Nucleus accumbens (tissue), 56 donors: ENCODE measurements at regions not wholly inside any gene's neighbourhood (a gene's known extent, or its start where the extent isn't known, plus 50 kb on each side); places are given as distances from the start of the nearest gene placed in this dataset.

Experiments
- DNase-seq, 56 donors: peaks; one replicate each; lab custom pipeline; 2025; lab: John Stamatoyannopoulos, UW

DNA sequence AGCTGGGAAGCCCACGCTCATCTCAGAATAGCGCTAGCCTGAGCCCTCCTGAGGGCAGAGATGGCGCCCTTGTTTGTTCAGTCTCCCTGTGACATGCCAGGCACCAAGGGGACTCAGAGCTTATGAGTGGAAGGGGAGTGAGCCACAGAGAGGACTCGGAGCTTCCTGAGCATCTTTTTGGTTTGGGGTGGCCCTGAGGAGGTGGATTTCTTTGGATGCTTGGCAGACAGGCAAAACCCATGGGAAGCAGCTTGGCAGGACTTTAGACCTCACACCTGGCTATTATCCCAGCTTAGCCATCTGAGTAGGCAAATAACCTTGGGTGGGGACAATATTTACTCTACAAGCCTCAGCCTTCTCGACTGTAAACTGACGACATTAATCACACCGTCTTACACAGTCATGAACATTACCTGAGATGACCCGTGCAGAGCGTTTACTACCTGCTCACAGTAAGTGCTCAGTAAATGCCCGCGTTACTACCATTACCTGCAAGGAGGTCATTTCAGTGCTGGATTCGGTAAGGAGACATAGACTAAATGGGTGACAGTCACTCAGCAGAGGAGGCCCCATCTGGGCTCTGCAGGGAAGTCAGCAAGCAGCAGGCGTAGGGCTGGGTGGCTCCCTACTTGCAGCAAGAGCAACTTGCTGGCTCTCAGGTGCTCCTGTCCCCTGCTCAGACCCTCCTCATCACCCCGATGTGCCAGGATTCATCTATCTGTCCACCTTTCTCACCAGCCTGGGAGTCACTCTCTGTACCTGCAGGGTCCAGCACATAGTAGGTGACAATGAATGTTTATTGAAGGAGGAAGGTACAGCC lies 54.9 kb downstream of the KLHDC7A start:
- DNase-seq = no peak

DNA sequence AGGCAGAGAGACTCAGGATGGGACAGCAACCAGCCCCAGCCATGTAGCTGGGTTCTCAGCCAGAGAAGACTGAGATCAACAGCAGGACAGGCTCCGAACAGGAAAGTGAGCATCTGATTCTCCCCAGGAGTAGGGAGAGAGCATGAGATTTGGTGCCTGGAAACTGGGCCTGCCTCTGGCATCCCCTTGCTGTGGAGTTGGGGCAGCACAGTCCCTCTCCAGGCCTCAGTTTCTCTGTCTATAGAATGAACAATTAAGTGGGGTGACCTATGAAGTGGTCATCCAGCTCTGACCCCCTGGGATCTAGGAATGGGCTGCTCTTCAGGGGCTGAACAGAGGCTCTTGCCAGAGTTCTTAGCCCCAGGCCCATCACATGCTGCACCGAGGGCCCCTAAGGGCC lies 55.6 kb downstream of the KLHDC7A start:
- no peak for DNase-seq

DNA sequence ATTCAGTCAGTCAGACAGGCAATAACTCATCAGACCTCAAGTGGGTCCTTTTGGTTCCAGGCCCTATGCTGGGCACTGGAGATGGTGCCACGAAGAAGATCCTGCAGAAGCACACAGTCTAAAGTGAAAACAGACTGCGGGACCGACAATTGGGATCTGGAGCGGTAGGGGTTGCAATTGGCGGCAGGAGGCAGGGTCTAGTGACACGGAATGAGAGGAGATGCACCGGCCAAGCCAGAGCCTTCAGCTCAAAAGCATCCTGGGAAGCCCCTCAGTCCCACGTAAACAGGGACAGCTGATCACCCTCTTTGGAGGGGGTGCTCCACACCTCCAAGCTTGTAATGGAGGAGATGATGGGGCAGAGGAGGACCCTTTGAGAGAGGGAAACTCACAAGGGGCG lies 56.2 kb downstream of the KLHDC7A start:
- DNase-seq = no peak

DNA sequence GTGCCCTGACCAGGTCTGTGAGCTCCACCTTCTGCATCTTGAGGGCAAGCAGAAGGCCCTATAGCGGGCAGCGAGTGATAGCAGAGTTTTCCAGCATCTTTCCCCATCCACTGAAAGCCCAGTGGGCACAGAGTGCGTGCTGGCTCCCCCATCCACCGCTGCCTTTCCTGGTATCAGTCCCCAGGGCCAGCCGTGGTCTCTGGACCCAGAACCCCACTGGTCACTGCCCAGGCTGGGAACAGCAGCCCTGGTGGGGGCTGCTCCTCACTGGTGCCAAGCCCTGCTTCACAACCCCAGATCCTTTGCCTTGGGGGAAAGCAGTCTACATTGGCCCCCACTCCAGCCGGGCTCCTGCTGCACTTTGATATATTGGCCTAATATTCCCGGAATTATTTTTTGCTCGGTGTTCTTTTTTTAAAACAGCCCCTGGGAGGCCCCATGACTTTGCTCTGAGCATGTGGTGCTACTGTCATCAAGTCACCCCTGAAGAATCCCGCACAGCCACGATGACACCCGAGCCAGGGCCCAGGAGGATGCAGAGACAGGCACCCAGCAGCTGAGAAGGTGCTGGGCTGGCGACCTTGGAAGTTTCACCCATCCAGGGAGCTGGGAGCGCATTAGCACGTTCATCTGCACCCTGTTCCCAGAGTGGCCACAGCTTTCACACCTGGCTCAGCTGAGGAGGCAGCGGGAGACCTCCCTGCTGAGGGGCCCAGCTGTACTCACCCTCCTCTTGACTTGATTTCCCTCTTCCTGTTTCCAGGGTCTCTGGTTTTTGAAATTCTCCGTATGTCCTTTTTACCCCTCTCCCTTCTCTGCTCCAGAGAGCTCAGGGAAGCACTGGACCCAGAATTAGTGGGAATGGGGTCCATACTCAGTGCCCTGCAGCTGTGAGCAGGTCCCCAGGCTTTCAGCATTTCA lies 56.9 kb downstream of the KLHDC7A start:
- no peak for DNase-seq

DNA sequence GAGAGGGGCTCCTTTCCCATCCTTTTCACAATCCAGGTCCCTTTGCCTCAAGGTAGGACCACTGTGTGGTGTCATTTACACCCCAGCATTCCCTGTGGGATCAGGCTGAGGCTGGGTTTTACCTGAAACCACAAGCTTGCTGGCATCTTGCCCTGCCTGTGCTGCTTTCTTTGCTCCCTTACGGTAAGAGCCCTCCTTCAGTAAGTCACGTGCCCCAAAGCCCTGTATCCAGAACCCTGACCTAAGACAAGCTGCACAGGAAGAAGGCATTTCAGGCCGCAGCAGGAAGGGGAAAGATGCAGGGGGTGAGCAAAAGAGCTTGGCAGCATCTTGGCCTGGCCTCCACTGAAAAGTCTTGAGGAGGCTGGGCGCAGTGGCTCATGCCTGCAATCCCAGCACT lies 58.4 kb downstream of the KLHDC7A start:
- no peak for DNase-seq

DNA sequence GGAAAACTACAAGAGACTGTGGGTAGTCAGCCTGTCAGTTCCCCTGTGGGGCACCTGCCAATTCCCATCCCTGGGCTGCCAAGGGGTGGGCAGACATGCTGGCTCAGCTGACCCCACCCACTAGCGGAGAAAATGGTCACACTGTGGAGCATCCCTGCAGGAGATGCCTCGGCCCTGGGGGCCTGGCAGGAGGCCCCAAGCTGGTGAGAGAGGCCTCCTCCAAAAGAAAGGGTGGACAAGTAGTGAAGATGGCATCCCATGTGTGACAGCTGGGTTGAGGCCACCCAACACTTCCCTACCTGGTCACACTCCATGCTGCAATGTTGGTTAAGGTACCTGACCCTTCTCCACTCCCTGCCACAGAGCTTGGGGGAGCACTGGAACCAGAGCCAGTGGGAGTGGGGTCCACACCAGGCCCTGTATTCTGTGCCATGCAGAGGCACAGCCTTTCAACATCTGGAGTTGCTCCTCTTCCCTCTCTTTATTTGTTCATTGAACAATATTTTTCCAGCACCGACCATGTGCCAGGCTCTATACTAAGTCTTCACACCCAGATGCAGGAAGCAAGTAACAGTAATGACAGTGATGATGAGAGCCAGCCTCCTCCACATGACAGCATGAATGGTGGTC lies 59.5 kb downstream of the KLHDC7A start:
- no peak for DNase-seq

DNA sequence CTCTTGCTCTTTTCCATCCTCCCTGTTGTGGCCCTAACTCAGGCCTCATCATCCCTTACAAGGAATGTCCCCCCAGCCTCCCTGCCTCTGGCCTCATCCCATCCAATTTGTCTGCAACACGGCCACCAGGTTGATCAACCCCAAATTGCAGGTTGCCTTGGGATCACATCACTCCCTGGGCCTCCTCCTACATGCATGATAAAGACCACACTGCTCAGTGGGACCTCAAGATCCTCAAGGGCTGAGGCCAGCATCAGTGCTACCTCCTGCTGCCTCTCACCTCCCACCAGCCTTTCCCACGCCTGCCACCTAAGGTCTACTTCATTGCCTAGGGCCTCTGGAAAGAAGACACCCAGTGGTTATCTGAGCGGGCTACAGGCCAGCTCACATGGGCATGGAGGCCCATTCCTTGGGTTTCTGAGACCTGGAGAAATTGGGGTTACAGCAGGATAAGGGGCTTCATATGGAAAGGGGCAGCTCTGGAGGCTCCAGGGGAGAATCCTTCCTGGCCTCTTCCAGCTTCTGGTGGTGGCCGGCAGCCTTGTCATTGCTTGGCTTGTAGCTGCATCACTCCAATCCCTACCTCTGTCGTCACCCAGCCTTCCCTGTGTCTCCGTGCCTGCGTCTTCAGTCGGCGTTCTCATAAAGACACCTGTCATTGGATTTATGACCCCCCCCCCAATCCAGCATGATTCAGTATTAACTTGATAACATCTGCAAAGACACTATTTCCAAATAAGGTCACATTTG lies 60.5 kb downstream of the KLHDC7A start:
- DNase-seq = no peak

DNA sequence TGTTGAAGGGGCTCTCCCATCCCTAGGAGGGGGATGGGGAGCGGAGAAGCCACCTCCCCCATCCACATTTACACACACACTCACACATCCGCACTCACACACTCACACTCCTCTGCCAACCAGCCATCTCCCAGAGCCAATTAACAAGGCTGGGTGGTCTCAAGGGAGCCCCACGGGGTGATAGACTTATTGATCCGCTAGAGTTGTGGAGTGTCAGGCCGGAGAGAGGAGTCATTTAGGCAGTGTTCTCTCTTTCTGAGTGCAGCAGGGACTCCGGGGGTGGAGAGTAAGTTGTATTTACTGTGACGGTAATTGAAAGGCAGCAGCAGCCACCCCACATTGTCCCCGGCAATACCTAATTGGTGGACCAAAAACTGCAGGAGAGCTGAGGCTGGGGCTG lies 61.6 kb downstream of the KLHDC7A start:
- no peak for DNase-seq

DNA sequence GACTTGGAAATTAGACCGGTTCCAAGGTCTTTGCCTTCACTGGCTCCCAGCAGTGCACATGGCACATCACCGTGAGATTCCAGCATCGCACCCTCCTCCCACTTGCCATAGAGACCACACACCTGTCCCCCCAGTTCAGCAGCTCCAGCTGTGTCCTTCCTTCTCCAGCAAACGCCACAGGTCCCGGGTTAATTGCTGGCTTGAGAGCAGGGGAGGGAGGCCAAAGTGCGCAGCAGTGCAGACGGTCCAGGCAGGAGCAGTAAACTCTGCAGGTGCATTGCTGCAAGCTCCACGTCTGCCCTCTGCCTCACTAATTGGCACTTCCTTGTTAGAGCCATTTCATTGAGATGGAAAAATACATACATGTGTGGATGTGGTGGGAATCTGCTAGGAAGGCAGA lies 65.3 kb downstream of the KLHDC7A start:
- DNase-seq = no peak

DNA sequence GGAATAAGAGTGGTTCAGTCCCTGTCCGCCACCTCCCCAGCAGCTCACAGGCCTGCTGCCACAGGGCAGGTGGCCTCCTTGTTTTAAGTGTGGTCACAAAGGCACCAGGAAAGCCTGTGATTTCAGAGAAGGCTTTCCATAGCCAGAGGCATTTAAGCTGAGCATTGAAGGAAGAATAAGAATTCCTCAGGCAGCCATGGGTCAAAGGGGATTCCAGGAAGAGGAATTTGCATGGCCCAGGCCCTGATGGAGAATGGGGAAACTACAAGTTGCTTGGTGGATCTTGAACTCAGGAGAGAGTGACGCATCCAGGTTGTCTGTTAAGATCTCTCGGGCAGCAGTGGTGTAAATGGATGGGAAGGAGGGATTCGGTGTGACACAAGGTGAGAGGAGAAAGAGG lies 66.7 kb downstream of the KLHDC7A start:
- no peak for DNase-seq

DNA sequence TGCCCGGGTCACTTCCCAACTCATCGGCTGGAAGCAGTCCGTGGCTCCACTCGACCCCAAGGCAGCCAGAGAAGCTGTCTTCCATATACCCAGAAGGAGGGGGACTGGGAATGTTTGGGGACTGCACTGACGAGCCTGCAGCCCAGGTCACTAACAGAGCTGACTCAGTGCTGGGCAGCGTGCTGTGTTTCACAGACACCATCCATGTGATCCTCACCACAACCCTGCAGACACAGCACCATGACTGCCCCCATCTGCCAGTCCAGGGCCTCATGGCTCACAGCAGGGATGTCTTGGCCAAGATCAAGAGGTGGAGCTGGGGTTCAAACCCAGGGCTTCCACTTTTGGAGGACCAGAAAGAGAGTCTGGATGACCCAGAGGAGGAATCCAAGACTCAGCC lies 67.9 kb downstream of the KLHDC7A start:
- DNase-seq = no peak

DNA sequence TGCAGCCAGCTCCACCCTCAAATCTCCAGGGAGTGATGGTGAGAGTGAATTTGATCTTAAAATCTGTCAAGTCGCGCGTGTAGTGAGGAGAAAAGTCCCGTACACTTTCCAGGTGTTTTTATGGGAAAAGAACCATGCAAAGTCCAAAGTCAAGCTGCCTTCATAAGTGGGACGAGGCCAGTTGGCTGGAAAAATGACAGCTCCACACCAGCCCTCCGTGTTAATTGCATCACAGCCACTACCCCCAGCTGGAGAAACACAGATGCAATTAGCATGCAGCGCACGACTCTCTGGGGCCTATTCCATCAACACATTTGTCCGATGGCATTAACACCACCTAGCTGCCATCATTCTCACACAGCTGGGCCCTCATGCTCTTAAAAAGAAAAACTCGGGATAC lies 68.4 kb downstream of the KLHDC7A start:
- DNase-seq = no peak

DNA sequence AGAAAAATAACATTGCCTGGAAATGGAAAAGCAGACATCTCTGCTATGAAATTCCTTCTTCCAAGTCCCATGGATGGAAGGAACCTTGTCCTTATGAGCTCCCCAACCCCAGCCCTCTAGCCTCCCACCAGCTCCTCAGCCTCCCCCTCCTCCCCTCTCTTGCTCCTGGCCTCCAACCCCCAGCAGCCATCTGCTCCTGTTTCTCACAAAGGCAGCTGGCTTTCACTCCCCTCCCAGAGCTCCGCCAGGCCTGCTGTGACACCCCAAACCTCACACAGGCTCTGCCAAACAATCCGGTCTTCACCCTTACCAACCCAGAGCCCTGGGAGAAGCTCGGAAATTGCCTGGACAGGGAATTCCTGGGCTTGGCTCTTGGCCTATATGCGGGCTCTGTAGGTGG lies 69.2 kb downstream of the KLHDC7A start:
- DNase-seq = no peak

DNA sequence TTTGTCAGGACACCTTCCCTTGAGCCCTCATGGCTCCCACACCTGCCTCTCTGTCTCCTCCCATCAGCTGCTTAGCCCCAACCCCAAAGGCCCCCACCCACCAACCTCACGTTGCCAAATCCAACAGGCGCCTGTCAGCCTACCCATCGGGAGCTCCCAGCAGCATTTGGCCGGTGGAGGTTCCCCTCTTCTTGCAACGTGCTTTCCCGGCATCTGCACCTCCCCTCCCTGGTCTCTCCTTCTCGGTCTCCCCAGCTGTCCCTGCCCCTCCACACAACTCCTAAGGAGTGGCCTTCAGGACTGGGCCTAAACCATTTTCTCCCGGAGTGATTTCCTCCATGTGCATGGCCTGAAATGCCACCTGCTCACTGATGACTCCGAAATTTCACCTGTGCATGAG lies 71.9 kb downstream of the KLHDC7A start:
- no peak for DNase-seq

DNA sequence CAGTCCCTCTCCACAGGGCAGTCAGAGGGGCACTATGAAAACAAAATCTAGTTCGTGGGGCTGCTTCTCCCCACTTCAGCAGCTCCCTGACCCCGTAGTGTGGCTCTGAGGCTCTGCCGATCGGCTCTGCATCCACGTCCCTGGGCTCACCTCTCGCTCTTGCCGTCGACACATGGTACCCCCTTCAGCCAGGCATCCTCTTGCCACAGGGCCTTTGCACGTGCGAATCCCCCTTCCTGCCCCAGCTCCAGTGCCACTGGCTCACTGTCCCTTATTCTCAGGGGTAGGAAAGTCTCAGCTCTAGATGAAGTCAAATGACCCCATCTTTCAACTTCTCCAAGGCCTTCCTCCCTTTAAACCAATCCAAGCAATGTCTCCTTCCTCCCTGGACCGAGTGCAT lies 72.7 kb downstream of the KLHDC7A start:
- DNase-seq = no peak

DNA sequence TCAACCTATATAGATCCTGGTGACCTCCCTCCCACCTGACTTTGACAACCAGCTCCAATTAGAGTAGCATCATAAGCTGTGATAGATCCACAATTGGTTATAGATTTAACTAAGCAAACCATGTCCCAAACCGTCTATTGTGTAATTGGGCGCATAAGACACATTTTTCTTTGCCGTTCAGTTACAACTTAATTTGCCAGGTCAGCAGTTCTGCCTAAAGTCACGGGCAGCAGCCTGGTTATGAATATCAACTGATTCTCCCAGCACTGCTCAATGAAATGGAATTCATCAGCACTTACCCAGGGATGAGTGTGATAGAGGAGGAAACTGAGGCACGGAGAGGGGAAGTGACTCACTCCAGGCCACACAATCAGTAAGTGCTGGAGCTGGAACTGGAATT lies 73.4 kb downstream of the KLHDC7A start:
- DNase-seq = no peak

DNA sequence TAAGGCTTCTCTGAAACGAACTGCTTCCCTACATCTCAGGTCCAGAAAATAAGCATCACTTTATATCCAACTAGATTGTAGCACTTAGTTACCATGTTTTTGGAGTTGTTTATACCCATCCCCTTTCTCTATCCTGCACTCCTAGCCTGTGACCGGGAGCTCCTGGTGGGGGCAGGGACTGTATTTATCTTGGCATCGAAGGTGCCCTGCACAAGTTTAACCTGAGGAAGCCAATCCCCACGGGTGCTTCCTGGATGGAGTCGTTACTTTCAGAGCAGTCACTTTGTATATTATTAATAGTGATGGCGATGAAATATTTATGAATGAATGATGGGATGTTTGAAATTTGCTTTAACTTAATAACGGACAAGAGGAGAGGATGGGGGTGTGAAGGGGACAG lies 73.9 kb downstream of the KLHDC7A start:
- no peak for DNase-seq

DNA sequence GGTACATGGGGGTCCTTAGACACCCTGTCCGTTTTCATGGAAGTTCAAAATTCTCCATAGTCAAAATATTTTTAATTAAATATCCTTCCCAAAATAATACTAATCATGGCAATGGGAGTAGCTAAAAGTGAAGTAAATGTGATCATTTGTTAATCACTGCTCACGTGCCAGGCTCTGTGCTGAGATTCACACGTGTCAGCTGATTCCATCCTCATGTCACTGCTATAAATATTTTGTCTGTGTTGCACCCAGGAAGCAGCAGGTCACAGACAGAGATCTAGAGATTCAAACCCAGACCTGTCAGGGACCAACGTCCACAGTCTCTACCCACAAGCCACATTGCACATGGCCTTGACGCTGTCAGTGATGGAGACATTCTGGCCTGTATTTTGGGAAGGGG lies 74.3 kb downstream of the KLHDC7A start:
- no peak for DNase-seq

DNA sequence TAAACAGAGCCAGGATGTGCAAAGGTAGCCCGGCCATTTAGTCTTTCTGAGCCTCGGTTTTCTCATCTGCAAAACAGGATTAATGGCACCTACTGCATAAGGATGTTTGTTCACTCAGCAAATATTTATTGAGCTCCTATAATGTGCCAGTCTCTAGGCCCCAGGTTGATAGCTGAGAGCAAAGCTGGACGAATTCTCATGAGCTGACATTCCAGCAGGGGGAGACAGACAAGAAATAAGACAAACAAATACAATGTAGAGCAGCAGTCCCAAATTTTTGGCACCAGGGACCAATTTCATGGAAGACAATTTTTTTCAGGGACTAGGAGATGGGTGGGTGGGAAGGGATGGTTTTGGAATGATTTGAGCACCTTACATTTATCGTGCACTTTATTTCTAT lies 74.3 kb upstream of the PAX7 start:
- peak in 1 of 56 donors; percentile 20 for DNase-seq

DNA sequence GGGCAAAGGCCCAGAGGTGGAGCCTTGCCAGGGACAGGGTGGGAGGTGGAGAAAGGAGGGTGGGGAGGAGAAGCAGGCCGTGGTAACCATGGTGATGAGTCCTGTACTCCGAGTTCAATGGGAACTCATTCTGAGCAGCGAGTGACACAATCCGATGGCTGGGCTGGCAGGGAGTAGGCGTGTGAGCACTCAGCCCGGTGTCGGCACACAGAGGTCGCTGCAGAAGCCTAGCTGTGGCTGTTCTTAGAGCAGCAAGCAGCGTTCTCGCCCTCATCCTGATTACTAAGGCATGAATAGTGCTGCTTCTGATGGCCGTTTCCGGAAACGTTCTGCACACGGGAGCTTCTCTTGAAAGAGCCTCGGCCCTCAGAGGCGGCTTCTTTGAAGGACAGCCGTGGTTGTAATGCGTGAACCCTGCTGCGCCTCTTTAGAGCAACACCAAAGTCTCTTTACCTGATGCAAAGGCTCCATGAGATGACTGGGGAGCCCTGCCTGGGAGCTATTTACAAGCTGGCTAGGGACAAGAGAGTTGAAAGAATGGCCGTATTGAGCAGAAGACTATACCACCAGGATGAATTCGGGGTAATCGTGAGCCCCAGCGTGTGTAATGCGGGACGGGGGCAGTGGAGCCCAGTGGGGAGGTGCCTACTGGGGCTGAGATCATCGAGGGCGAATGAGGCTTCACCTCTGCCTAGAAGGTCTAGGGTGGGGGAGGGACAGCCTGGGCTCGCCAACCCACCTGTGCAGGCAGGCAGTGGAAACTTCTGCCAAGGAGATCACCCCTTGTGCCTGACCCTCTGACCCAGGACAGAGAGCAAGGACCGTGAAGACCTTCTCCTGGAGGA lies 72.8 kb upstream of the PAX7 start:
- peak in 47 of 56 donors; percentile 5 to 87 (median 56) for DNase-seq
